ENCODE measurements at regions not wholly inside any gene's neighbourhood (a gene's known extent, or its start where the extent isn't known, plus 50 kb on each side); places are given as distances from the start of the nearest gene placed in this dataset.

DNA sequence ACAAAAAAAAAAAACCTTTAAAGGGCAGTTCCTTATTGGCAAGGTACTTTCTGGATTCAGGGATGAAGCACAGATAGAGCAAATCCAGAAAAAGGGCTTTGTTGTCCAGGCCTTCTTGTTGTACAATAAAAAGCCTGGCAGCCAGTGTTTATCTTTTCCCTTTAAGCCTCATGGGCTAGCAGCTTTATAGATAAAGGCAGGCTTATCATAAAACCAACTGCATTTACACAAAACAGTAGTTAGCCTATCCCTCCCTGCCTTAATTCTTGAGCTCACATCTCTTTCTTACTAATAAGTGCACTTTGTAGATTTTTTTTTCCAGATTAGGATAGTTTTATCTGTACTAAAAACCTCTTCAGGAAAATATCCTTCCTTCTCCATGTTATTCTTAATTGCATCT lies 662.8 kb upstream of the CCDC54 start:
- TF ChIP-seq, protein P1, sequence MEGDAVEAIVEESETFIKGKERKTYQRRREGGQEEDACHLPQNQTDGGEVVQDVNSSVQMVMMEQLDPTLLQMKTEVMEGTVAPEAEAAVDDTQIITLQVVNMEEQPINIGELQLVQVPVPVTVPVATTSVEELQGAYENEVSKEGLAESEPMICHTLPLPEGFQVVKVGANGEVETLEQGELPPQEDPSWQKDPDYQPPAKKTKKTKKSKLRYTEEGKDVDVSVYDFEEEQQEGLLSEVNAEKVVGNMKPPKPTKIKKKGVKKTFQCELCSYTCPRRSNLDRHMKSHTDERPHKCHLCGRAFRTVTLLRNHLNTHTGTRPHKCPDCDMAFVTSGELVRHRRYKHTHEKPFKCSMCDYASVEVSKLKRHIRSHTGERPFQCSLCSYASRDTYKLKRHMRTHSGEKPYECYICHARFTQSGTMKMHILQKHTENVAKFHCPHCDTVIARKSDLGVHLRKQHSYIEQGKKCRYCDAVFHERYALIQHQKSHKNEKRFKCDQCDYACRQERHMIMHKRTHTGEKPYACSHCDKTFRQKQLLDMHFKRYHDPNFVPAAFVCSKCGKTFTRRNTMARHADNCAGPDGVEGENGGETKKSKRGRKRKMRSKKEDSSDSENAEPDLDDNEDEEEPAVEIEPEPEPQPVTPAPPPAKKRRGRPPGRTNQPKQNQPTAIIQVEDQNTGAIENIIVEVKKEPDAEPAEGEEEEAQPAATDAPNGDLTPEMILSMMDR (conservative IDR thresholded peaks at IDR 0.05; ENCODE audit: low read depth in 2 of 2), result no peak
- TF ChIP-seq POLR2AphosphoS5 (IDR thresholded peaks at IDR 0.05; ENCODE audit: low read depth), result no peak
- TF ChIP-seq CREB1 (CRISPR knock-in tag; IDR thresholded peaks at IDR 0.05; ENCODE audit: low read depth), result no peak
- no peak for TF ChIP-seq EZH2 (IDR thresholded peaks at IDR 0.05; ENCODE audit: low read depth, unreplicated experiment)
- no peak for TF ChIP-seq NANOG (IDR thresholded peaks at IDR 0.05; ENCODE audit: borderline replicate concordance)
- TF ChIP-seq, protein P2, sequence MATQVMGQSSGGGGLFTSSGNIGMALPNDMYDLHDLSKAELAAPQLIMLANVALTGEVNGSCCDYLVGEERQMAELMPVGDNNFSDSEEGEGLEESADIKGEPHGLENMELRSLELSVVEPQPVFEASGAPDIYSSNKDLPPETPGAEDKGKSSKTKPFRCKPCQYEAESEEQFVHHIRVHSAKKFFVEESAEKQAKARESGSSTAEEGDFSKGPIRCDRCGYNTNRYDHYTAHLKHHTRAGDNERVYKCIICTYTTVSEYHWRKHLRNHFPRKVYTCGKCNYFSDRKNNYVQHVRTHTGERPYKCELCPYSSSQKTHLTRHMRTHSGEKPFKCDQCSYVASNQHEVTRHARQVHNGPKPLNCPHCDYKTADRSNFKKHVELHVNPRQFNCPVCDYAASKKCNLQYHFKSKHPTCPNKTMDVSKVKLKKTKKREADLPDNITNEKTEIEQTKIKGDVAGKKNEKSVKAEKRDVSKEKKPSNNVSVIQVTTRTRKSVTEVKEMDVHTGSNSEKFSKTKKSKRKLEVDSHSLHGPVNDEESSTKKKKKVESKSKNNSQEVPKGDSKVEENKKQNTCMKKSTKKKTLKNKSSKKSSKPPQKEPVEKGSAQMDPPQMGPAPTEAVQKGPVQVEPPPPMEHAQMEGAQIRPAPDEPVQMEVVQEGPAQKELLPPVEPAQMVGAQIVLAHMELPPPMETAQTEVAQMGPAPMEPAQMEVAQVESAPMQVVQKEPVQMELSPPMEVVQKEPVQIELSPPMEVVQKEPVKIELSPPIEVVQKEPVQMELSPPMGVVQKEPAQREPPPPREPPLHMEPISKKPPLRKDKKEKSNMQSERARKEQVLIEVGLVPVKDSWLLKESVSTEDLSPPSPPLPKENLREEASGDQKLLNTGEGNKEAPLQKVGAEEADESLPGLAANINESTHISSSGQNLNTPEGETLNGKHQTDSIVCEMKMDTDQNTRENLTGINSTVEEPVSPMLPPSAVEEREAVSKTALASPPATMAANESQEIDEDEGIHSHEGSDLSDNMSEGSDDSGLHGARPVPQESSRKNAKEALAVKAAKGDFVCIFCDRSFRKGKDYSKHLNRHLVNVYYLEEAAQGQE (IDR thresholded peaks at IDR 0.05; ENCODE audit: unreplicated experiment), result no peak
- TF ChIP-seq ZNF331 (CRISPR knock-in tag; IDR thresholded peaks at IDR 0.05; ENCODE audit: low read depth), result no peak
- no peak for TF ChIP-seq EZH2phosphoT487 (IDR thresholded peaks at IDR 0.05; ENCODE audit: unreplicated experiment)
- TF ChIP-seq JUNB (IDR thresholded peaks at IDR 0.05; ENCODE audit: unreplicated experiment), result no peak
- TF ChIP-seq ZNF114 (CRISPR knock-in tag; IDR thresholded peaks at IDR 0.05), result no peak
- no peak for TF ChIP-seq ETS1 (IDR thresholded peaks at IDR 0.05)

Measured in GM23338 (cell line).